DOHH2 (cell line): ENCODE measurements at regions not wholly inside any gene's neighbourhood (a gene's known extent, or its start where the extent isn't known, plus 50 kb on each side); places are given as distances from the start of the nearest gene placed in this dataset.

Experiments used
- EZH2phosphoT487 ChIP-seq: fragments of 200-600 bp; sonication (generic); IDR thresholded peaks from 2 replicates; pipeline ENCODE4 v1.6.1; 2017; ENCODE audit warnings: borderline replicate concordance, mild to moderate bottlenecking, antibody characterized with exemption, low read length, moderate library complexity, mixed read lengths
- TF ChIP-seq, protein P1 (sequence below): fragments of 200-600 bp; sonication (generic); IDR thresholded peaks from one replicate; pipeline ENCODE4 v1.5.1; 2014; ENCODE audit warnings: antibody characterized with exemption, mild to moderate bottlenecking, low read depth, low read length; ENCODE audit not compliant: poor library complexity, severe bottlenecking

DNA sequence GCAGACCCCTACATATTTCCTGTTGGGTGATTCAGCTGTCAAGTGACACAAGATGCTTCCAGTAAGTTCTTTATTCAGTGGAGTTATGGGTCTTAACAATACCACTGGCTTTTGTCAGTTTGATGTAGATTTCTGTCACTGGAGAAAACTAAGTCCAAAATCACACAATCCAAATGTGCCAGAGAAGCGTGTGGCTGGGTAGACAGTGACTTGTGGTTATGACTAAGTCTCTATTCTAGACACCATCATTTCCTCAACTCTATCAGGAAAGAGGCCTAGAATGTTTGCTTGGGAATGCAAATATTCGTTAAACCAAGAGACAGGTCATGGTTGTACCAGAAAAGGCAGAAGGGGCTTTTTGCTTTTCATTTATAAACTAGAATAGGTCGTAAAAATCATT lies 54.4 kb upstream of the HS3ST1 start:
- TF ChIP-seq, protein P1, sequence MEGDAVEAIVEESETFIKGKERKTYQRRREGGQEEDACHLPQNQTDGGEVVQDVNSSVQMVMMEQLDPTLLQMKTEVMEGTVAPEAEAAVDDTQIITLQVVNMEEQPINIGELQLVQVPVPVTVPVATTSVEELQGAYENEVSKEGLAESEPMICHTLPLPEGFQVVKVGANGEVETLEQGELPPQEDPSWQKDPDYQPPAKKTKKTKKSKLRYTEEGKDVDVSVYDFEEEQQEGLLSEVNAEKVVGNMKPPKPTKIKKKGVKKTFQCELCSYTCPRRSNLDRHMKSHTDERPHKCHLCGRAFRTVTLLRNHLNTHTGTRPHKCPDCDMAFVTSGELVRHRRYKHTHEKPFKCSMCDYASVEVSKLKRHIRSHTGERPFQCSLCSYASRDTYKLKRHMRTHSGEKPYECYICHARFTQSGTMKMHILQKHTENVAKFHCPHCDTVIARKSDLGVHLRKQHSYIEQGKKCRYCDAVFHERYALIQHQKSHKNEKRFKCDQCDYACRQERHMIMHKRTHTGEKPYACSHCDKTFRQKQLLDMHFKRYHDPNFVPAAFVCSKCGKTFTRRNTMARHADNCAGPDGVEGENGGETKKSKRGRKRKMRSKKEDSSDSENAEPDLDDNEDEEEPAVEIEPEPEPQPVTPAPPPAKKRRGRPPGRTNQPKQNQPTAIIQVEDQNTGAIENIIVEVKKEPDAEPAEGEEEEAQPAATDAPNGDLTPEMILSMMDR, result no peak
- no peak for TF ChIP-seq EZH2phosphoT487
